ENCODE measurements at regions not wholly inside any gene's neighbourhood (a gene's known extent, or its start where the extent isn't known, plus 50 kb on each side); places are given as distances from the start of the nearest gene placed in this dataset.

GRCh38 chr15:69815793-69816192 is 281.9 kb downstream of the TLE3 start:
- intact Hi-C loops (cut with DNase I), result no loop called here

DNA sequence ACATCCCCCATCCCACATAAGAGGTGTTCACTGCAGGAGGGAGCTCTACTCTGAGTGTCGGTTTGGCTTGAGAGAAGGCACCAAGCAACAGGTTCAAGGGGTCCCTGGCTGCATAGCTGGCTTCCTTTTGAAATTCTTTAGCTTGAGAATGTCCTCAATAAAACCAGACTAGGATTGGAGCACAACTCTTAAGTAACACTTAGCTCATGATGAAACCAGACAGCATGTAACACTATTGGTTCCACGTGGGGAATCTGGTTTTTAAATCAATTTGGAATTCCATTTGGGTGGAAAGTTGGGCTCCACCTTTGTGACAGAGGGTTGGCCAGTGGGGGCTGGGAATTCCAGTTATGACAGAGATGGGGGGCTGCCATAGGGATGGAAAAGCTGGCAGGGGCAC is 281.2 kb downstream of the TLE3 start:
- no peak for TF ChIP-seq CTCF (IDR thresholded peaks at IDR 0.05)
- H3K27ac ChIP-seq, result no peak overlapping the region
- no peak for DNase-seq (ENCODE audit: low spot score in 2 of 2)
- intact Hi-C loops (cut with DNase I), result no loop called here
- H3K36me3 ChIP-seq, result no peaks in the 10 kb centered on the region
- H3K27me3 ChIP-seq, result no peaks in the 10 kb centered on the region
- no peak overlapping the region for H3K4me3 ChIP-seq
- H3K4me1 ChIP-seq, result no peaks in the 10 kb centered on the region
- no peaks in the 10 kb centered on the region for H3K9me3 ChIP-seq

More at GRCh38 chr15:69815793-69816192, 281.9 kb downstream of the TLE3 start:
- no peaks in the 10 kb centered on the region for H3K9me3 ChIP-seq
- DNase-seq (ENCODE audit: low spot score in 2 of 2), result no peak
- peaks cover 0 to 2% of the 10 kb centered on the region in 2 donors for H3K4me1 ChIP-seq
- H3K27me3 ChIP-seq, result no peaks in the 10 kb centered on the region
- H3K27ac ChIP-seq, result no peak overlapping the region
- H3K36me3 ChIP-seq, result no peaks in the 10 kb centered on the region
- TF ChIP-seq CTCF (IDR thresholded peaks at IDR 0.05), result no peak
- H3K4me3 ChIP-seq, result no peak overlapping the region

DNA sequence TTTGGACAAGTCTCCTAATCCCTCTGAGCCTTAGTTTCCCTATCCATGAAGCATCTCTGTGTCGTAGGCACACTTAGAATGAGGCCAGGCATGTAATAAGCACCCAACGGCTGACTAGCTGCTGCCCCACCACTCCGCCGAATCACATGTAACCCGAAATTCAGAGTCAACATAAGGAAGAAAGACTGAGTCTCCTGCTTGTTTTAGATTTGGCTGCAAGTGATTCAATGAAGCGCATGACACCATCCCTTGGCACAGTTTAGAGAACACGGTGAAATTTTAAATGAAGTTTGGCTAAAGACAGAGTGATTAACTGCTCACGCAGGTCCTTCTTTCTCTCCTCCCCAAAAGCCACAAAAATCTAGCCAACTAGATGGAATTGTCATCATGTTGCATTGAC is 279.2 kb downstream of the TLE3 start:
- Histone ChIP-seq H3K27me3 (no peaks in the 10 kb centered on the region), H3K9me3 (no peaks in the 10 kb centered on the region), H3K36me3 (no peaks in the 10 kb centered on the region), H3K4me3 (no peak overlapping the region), H3K4me1 (no peaks in the 10 kb centered on the region), H3K27ac (no peak overlapping the region)
- intact Hi-C loops (cut with DNase I), result no loop called here
- DNase-seq (ENCODE audit: low spot score in 2 of 2), result no peak
- no peak for TF ChIP-seq CTCF (IDR thresholded peaks at IDR 0.05)

- Histone ChIP-seq H3K36me3 (no peaks in the 10 kb centered on the region), H3K27ac (no peak overlapping the region), H3K4me1 (no peaks in the 10 kb centered on the region), H3K9me3 (no peaks in the 10 kb centered on the region), H3K4me3 (no peak overlapping the region), H3K27me3 (no peaks in the 10 kb centered on the region)
- TF ChIP-seq CTCF (IDR thresholded peaks at IDR 0.05), result no peak
- intact Hi-C loops (cut with DNase I), result no loop called here
- DNase-seq (ENCODE audit: low spot score in 2 of 2), result no peak
Observed at GRCh38 chr15:69819371-69819770, 278.3 kb downstream of the TLE3 start.

DNA sequence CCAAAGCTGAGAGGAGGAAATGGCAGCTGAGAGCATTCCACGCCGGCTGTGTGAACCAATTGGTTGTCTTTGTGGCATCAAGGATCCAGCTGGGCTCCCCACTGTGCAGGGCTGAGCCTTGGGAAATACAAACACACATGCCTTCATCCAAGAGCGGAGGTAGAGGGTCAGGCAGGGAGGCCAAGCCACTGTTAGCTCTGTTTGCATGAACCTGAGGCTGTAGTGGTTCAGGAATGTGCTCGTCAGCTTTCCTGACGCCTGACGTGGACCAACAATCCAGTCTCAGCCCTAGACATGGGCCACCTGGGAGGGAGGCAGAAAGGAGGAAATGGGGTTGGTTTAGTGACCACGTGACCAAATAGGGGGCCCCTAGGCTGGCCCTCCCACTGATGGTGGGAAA is 276.9 kb downstream of the TLE3 start:
- Histone ChIP-seq H3K27ac (no peak overlapping the region), H3K9me3 (no peaks in the 10 kb centered on the region), H3K4me1 (no peaks in the 10 kb centered on the region), H3K36me3 (no peaks in the 10 kb centered on the region), H3K27me3 (no peaks in the 10 kb centered on the region), H3K4me3 (no peak overlapping the region)
- no peak for DNase-seq (ENCODE audit: low spot score in 2 of 2)
- TF ChIP-seq CTCF (IDR thresholded peaks at IDR 0.05), result no peak
- intact Hi-C loops (cut with DNase I), result no loop called here

DNA sequence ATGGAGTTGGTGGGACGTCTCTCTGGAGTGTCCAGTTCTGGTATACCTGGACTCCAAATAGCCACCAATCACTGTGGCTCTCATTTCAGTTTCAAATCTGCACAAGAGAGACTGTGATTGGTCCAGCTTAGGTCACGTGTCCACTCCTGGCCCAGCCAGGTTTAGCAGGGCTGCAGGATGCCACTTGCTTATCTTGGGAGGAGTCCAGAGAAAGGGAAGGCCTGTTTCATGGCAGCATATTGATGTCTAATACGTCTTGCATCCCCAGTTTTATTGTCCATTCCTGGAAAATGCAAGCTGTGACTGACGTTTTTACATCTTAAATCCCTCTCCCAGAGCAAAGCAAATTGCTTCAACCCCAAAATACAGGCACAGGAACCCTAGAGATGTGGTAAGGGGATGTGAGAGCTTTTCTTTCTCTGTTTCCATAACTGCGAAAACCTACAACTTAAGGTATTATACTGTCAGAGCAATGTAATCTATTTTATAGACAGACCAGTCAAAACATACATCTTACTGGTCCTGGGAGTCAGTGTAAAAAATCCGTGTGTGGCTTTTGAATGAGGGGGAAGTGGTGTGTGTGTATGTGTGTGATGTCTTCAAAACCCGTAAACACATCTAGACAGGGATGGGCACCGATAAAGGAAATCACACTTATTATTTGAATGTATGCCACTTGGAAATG is 274.4 kb downstream of the TLE3 start:
- no peaks in the 10 kb centered on the region for H3K4me1 ChIP-seq
- H3K27me3 ChIP-seq, result no peaks in the 10 kb centered on the region
- H3K9me3 ChIP-seq, result no peaks in the 10 kb centered on the region
- DNase-seq (ENCODE audit: low spot score in 2 of 2), result no peak
- H3K27ac ChIP-seq, result no peak overlapping the region
- TF ChIP-seq CTCF (IDR thresholded peaks at IDR 0.05), result no peak
- H3K4me3 ChIP-seq, result no peak overlapping the region
- no peaks in the 10 kb centered on the region for H3K36me3 ChIP-seq
- intact Hi-C loops (cut with DNase I), result no loop called here
